Loucy (cell line): ENCODE measurements at regions not wholly inside any gene's neighbourhood (a gene's known extent, or its start where the extent isn't known, plus 50 kb on each side); places are given as distances from the start of the nearest gene placed in this dataset.

Experiments used
- EZH2phosphoT487 ChIP-seq: fragments of 200-600 bp; IDR thresholded peaks from 2 replicates; pipeline ENCODE4 v1.6.1; 2018; ENCODE audit warnings: antibody characterized with exemption, mild to moderate bottlenecking, moderate library complexity, borderline replicate concordance
- TF ChIP-seq, protein P1 (sequence below): fragments of 200-600 bp; sonication (generic); conservative IDR thresholded peaks from 2 replicates; pipeline ENCODE4 v1.5.1; 2014; ENCODE audit warnings: mild to moderate bottlenecking, antibody characterized with exemption, low read length

DNA sequence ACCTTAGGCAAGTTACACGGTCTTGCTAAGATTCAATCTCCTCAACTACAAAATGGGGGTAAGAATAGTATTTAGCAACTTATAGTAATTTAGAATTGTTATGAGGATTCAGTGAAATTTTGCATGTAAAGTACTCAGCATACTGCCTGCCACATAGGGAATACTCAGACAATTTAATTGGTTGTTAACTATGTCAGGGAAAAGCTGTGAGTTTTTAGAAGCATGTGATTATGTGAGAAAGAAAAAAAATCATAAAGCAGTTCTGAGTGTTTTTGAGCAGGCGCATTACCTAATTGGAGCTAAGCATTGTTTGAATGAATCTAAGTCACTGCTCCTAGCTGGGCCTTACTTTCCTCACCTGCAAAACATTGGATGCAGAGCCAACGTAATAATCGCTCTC lies 287.3 kb upstream of the MTNR1B start:
- TF ChIP-seq, protein P1, sequence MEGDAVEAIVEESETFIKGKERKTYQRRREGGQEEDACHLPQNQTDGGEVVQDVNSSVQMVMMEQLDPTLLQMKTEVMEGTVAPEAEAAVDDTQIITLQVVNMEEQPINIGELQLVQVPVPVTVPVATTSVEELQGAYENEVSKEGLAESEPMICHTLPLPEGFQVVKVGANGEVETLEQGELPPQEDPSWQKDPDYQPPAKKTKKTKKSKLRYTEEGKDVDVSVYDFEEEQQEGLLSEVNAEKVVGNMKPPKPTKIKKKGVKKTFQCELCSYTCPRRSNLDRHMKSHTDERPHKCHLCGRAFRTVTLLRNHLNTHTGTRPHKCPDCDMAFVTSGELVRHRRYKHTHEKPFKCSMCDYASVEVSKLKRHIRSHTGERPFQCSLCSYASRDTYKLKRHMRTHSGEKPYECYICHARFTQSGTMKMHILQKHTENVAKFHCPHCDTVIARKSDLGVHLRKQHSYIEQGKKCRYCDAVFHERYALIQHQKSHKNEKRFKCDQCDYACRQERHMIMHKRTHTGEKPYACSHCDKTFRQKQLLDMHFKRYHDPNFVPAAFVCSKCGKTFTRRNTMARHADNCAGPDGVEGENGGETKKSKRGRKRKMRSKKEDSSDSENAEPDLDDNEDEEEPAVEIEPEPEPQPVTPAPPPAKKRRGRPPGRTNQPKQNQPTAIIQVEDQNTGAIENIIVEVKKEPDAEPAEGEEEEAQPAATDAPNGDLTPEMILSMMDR: no peak
- no peak for TF ChIP-seq EZH2phosphoT487
